ENCODE measurements at regions not wholly inside any gene's neighbourhood (a gene's known extent, or its start where the extent isn't known, plus 50 kb on each side); places are given as distances from the start of the nearest gene placed in this dataset.

DNA sequence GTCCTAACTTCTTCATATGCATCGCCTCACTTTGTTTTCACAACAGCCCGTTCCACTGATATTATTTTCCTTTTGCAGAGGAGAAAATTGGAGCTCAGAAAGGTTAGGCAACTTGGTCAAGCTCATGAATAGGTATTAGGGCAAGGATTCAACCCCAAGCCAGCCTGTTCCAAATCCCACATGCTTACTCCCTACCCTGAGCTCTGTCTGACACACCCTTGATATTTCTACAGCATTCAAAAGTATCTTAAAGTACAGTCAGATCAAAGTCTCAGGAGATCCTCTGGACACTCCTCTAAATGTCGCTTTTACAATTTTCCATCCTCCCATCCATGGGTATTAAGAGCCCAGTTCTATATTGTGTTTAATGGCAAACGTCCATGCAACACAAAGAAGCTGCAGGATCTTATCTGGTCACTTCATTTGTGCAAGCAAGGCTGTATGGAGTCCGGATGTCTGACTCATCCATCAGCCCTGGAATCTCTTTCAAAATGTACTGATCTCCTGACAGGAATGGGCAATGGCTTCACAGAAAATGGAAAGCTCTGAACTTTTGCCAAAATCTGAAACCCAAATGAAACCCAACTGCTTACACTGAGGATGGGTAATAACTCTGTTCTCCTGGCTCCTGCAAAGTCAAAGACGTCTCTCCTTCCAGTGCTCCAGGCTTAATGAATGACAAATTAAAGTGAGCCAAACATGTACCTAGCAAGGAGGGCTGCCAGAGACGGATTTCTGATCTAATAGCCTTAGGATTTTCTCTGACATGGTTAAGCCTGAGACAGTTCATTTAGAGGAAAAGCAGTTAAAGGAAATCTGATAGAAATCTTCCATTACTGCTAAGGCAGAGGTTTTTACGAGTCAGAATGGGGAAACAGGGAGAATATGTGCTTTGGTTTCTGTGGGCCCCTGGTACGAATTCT is 230.9 kb upstream of the RORA start:
- no peak for DNase-seq

DNA sequence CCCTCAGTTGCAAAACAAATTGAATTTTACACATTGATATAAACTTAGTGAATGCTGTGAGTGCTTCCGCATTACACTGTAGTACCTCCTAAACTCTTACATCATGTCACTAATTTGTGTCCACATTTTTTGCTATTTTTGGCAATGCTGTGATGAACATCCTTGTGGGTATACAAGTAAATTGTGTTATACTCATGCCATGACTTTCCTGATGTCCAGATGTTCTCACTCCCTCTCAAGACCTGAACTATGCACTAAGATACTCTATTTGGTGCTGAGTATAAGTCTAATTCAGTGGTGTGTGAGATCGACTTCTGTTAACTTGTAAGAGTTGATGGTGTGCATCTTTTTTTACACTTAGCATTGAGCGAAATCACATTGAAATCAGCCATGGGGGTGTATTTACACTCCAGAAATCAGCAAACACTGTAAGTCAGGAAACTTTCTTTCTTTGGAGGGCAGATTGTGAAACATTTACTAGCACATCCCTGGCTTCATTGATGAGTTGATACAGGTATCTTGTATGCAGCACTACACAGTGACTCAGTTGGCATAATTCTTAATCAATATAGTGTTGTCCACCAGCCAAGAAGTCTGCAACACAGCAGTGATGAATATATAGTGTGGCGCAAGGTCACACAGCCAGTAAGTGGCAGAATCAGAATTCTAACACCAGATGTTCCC is 228.1 kb upstream of the RORA start:
- no peak for DNase-seq

DNA sequence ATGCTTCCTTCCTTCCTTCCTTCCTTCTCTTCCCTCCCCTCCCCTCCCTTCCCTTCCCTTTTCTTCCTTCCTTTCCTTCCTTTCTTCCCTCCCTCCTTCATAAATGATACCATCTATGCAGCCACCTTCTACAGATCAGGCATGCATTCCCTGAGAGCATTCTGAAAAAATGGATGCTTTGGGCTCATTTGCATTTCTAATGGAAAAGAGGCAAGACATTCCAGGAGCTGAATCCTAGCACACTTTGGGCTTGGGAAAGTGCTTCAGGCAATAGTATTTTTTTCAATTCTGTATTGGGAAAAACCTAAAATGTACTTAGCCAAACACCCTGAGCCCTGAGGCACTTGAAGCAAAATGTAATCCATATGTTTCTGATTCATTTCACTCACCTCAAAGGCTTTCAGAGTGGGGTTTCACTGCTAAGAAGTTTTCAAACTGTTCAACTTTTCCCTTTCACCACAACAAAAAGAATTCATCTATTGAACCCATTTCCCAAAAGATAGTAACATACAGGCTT is 220.1 kb upstream of the RORA start:
- DNase-seq = no peak

DNA sequence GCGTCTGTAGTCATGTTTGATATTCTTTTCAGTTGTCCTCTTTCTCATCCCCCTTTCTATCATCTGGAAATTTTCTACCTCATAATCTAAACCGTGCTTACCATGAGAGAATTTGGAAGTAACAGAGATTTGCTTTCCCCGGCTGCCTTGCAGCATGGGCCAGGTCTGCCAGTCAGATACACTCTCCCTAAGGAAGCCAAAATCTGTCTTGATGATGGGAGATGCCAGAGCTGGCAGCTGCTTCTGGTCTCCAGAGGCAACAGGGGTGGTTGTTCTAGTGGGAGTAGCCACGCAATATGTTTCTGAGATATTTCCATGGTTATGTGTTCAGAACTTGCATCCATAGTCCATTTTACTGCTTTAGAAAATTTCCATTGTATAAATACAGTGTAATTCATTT is 218.9 kb upstream of the RORA start:
- no peak for DNase-seq

DNA sequence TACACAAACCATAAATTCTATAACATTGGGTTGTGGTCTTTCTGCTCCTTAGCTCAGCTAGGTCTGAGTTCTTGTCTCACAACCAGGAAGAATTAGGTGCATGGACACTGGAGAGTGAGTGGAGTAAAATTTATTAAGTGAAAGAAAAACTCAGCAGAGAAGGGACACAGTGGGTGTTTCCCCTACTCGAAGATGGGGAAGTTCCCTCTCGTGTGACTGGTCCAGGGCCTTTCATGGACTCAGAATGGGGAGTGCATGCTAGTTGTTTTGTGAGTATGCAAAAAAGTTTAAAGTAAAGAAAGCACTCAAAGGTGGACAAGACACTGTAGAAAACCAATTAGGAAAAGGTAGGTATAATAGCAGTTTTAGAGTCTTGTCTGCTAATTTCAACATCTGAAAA is 215.5 kb upstream of the RORA start:
- no peak for DNase-seq

DNA sequence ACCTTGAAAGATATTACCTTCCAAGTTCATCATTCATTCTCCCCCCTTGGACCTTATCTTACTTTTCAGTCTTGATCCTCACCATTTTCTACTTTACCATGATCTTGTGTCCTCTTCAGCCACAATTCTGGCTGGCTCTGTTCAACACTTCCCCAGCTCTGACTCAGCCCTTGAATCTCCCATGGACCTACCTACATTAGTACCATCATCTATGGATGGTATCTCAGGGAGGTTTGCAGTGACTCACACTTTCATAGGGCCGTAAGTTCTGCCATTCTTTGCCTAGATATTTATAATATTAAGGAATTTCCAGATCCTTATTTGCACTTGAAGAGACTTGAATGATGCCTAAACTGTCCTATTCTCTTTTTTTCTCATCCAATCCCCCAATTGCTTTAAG is 213.7 kb upstream of the RORA start:
- no peak for DNase-seq

DNA sequence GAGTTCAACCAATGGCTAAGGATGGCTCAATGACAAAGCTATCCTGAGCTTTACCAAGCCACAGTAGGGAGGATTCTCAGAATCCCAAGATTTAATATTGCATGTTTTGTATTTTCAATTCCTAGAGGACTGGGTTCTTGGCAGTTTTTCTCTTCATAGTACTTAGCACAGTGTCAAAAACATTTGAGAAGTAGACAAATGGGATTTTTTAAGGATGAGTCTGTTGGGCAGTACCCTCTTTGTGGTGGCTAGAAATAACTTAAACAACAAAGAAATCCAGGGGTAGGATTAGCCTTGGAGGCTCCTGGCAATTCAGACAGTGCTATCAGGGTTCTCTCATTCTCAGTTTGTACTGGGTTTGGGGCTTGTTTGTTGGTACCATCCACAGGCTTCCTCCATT is 212.8 kb upstream of the RORA start:
- no peak for DNase-seq

DNA sequence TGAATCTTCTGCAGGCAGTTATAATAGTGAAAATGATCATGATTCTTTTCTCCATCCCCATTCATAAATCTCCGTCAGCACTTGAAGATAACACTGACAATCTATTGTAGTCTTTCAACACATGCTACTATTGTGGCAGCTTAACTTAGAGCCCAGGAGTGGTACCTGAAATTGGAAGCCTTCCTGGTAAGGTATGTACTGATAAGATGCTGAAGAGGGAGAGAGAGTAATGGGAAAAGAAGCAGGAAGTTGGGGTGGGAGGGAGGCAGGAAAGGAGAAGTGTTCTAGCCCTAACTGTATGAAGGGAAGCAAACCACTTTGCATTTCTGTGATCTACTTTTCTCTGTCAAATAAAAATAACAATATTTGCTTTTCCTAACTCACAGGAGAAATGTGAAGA is 197.4 kb upstream of the RORA start:
- no peak for DNase-seq

DNA sequence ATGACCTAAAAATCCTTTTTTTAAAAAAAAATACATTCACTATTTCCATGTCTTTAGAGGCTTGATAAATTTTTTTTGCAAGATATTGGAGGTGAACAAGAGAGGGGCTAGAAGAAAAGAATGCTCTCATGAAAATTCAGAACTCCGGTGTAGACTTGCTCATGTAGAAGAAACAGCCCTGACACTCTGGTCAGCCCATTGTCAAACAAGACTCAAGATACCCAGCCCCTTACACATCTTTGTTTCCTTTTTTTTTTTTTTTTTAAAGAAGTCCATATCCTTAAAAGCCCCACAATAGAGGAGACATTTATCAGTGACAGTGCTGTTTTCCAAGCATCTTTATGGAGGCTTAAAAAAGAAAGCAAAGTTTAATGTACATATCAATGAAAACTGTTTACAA is 196.8 kb upstream of the RORA start:
- no peak for DNase-seq

DNA sequence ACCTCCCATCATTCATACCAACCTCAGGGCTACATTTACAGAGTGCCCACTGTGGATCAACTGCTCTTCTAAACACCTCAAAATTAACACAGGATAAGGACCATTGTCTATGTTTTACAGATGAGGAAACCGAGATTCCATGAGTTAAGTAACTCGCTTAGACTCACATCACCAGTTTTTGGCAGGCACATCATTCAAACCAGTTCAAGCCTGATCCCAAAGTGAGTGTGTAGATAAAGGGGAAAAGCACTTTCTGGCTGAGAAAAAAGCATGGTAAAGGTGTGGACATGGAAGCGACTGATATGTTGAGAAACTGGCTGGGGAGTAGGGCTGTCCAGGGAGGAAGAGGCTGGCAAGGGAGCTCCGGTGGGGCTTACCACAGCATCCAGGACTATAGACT is 193.7 kb upstream of the RORA start:
- no peak for DNase-seq

DNA sequence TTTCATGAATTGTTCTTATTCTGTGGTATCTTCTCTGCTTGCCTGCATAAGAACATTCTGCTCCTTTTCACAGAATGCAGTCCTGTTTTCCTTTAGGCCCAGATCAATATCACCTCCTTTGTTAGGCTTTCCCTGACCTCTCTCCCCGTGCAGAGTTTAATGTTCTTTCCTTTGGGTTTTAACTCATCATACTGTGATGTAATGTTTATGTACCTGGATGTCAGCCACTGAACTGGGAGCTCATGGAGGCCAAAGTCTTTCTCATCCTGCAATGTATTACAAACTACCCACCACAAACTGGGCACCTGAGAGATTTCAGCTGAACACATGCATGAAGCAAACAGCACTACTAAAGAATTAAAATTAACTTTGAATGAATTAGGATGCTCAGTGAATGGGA is 192.8 kb upstream of the RORA start:
- DNase-seq = no peak

DNA sequence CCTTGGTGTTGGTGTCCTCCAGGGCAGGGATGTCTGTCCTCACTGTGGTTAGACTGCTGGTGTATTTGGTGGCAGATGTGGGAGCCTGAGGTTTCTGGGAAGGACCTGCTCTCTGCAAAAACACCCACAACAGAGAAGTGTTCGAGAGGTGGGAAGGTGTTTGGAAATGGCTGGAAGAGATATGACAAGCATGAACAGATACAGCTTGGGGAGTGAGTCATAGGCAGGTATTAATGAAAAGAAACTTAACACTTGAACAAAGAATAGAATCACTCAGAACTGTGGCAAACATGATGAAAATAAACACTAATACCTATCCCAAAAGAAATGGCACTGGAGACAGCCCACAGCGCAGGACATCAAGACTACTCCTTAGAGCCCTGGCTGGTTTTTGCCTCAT is 192.4 kb upstream of the RORA start:
- DNase-seq = no peak

DNA sequence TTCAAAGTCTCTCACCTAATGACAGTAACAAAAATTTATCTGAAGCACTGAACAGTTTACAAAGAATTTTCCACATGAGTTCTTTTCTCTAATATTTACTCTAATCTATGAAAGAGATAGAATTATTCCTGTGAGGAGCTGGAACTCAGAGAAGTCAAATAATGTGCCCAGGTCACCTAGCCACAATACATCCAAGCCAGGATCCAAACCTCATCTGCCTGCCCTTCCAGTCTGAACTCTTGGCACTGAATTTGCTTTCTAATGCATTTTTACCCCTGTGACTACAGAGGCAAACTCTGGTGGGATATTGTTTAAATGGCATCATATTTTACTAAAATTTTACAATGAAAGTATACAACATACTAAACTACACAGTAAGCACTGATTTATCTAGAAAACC is 191.4 kb upstream of the RORA start:
- DNase-seq = no peak

DNA sequence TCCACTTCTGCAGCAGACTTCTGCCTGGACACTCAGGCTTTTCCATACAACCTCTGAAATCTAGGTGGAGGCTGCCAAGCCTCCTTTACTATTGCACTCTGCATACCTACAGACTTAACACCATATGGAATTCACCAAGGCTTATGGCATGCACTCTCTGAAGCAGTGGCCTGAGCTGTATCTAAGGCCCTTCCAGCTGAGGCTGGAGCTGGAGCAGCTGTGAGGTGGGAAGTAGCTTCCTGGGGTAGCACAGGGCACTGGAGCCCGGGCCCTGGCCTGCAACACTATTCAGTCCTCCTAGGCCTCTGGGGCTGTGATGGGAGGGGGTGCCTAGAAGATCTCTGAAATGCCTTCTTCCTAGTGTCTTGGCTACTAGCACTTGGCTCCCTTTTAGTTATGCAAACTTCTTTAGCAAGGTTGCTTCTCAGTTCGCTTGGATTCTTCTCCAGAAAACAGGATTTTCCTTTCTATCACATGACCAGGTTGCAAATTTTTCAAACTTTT is 186.6 kb upstream of the RORA start:
- no peak for DNase-seq

DNA sequence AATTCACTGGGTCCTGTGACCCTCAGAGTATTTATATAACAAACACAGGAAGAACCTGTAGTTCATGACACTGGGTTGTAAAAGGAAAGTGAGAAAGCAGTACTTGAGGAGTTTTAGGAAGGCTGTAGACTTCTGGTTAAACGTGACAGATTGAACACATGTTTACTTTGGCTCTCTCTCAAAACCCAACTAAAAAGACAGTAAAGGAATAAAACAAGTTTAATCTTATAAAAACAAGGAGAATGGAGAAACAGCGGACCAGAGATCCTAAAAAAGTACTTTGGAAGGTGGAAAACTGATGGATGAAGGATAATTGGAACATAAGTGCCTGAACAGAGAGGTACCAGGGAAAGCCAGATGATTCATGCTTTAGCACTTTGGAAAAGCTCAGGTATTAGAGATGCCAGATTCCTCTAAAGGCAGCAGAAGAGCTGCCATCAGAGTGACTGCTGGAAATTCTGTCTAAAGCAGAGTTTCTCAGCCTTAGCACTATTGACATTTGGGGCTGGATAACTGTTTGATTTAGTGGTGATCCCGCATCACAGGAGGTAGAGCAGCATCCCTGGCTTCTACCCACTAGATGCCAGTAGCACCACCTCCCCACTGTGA is 182.9 kb upstream of the RORA start:
- DNase-seq = no peak

DNA sequence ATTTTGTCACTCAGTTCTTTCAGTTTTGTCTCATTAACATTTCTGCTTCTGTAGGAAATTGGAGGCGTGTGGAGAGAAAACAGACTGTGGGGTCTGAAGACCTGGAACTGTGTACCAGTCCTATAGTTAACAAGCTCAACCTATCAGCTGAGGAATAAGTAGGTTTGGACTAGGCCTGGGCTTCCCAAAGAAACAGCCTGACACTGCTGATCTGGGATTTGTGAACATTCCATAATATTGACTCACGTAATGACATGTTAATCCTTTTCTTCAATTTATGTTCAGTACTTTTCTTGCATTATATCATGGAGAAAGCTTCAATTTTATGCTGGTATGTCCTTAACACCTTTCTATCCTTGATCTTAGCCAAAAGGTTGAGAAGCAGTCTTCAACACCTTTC is 181.6 kb upstream of the RORA start:
- DNase-seq = no peak

DNA sequence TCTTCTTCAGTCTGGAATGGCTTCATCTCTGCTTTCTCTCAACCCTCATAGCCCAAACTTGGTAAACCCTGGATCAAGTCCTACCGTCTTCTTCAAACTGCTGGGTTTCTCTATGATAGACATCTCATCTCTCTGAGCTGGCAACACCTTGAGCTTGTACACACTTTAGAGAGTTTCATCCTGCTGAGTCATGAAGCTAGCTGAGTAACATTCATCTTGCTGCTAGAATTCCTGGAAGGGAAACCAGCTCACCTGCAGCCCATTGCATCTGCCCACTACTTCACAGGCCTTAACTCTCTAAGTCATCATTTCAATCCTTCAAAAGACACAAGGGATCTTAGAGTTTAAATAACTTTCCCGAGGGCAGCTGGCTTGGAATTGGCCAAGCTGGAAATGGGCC is 175.5 kb upstream of the RORA start:
- DNase-seq = no peak

DNA sequence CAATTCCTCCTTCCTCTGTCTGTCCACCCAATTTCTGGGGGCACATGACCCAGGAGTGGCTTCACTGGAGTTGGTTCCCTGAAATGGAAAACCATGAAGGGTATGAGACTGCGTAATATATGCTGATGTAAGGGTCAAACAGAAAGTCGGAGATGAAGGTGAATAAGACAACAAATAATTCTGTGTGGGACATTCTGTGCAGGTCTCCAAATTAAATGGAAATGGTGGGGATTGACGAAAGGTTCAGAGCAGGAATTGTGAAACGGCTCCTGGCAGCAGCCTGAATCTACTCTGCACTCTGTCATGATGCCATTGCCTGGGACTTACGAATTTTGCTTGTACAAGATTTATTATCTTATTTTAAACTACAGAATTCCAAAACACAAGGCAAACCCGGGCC is 174.8 kb upstream of the RORA start:
- DNase-seq = no peak

DNA sequence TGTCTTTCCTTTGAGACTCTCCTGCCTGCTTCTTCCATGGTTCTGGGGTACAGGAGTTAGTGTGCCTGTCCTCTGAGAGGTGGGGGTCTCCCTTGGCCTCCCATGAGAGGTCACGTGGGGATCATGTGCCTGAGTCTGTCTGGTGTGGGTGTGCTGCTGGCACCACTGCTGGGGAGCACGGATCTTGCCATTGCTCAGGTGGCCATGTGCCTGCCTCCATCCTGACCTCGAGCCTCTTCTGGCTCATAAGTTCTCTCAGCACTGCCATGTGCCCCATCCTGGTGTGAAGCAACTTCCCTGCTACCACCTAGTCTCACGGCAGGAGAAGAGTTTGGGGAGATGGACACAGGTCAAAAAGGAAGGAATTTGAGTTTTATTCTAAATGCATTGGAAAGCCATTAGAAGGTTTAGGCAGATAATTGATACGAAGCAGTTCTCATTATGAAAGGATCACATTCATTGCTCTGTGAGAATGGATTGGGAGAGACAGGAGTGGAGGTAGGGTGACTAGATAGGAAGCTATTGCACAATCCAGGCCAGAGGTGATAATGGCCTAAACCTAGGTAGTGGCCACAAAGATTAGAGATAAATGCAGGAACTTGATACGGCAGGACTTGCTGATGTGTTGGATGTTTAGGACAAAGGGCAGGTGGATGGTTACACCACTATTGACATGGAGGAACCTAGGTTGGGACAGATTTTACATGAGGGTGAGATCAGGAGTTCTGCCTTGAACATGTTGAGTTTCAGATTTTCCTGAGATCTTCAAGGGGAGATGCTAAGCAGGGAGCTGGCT is 173.0 kb upstream of the RORA start:
- no peak for DNase-seq

DNA sequence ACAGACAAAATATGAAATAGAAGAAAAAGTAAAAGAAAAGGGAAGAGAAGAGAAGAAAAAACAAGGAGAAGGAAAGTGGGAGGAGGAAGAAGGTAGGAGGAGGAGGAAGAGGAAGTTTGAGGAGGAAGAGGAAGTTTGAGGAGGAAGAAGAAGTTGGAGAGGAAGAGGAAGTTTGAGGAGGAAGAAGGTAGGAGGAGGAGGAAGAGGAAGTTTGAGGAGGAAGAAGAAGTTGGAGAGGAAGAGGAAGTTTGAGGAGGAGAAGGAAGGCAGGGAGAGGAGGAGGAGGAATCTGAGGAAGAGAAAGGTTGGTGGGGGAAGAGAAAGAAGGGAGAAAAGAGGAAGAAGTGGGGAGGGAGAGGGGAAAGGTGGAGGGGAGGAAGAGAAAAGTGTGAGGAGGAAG is 169.2 kb upstream of the RORA start:
- DNase-seq = no peak

DNA sequence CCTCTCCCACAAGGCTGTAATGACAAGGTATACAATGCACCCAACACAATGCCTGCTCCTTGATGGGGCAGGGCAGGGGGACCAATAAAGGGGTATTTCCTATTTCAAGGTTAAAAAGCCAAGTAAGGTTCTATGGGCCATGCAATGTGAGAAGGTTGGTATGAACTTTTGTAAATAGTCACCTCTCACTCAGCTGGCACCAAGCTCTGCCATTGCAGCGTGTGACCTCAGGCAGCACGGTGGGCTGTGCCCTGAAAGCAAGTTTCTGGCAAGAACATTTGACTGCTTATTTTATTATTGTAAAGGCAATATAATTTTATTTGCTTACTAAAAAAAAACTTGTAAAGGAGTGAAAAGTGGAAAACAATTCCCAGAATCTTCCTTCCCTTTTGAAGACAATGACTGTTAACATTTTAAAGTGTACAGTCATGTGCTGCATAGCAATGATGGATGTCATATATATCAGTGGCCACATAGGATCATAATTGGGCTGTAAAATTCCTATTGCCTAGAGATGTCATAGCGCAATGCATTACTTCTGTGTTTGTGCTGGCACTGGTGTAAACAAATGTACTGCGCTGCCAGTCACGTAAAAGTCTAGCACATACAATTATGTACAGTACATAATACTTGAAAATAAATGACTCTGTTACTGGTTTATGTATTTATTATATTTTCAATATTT is 167.3 kb upstream of the RORA start:
- no peak for DNase-seq

DNA sequence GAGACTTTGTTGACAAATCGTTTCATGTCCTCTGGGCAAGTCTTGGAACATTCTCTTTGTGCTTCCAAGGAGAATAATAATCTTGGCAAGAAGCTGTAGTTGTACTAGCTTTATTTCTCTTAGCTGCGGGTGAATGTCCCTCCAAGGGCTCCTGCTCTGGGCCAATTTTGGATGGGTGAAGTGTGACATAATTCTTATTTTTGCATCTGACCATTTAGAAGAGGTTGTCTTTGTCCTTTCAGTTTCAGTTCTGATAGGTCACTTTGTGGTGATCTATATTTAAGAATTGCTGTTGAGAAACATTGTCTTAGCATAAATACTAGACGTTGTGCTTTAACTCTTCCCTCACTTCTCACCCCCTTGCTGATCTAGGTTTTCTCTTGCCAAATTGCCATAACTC is 164.8 kb upstream of the RORA start:
- DNase-seq = no peak

Data from left hindlimb (tissue), 1 donor.